ENCODE measurements at regions not wholly inside any gene's neighbourhood (a gene's known extent, or its start where the extent isn't known, plus 50 kb on each side); places are given as distances from the start of the nearest gene placed in this dataset.
A peak's percentile ranks its signal among the peaks of the same experiment; 100 is the strongest.
"Not testable (repeated sequence)": the region's sequence is repeated elsewhere in the genome, so short reads cannot be mapped to it uniquely, and the experiment has no call there.

GRCh38 chr4:4107411-4108107, 119.2 kb downstream of the OTOP1 start:
- intact Hi-C loops (cut with micrococcal nuclease; ENCODE audit: unreplicated experiment); BruUV-seq (replicated peaks); POLR2A ChIA-PET (ENCODE audit: unreplicated experiment); H3F3A ChIP-seq (ENCODE audit: insufficient read depth, low read depth); H3K27ac ChIP-seq; H3K79me2 ChIP-seq (ENCODE audit: low read depth); H2AFZ ChIP-seq; H3K9me2 ChIP-seq (ENCODE audit: insufficient read depth); H3K9me3 ChIP-seq (ENCODE audit: insufficient read depth, low read depth); H3K36me3 ChIP-seq (ENCODE audit: low read depth); H4K20me1 ChIP-seq (ENCODE audit: insufficient read depth); CTCF ChIA-PET; H3K4me3 ChIP-seq; H3K4me1 ChIP-seq (replicated peaks; ENCODE audit: insufficient read depth): not testable (repeated sequence)
- Histone ChIP-seq H3K4me2 (peak overlapping the region; percentile 44; the same call in 1 of the 2 replicates), H3K27me3 (ENCODE audit: insufficient read depth, low read depth) (peaks cover 22% of the 10 kb centered on the region)
- DNase-seq = peak in 1 of 2 experiments; percentile 57
- TF ChIP-seq CTCF (conservative IDR thresholded peaks at IDR 0.05) = peak; percentile 49; the same call in 1 of the 2 replicates

- H3F3A ChIP-seq (ENCODE audit: insufficient read depth, low read depth); H3K36me3 ChIP-seq (ENCODE audit: low read depth); H3K4me3 ChIP-seq; BruUV-seq (replicated peaks); H3K9me3 ChIP-seq (ENCODE audit: insufficient read depth, low read depth); H3K27me3 ChIP-seq (ENCODE audit: insufficient read depth, low read depth); H3K9me2 ChIP-seq (ENCODE audit: insufficient read depth); H2AFZ ChIP-seq; H3K4me2 ChIP-seq; H3K27ac ChIP-seq; intact Hi-C loops (cut with micrococcal nuclease; ENCODE audit: unreplicated experiment); DNase-seq; POLR2A ChIA-PET (ENCODE audit: unreplicated experiment); H3K79me2 ChIP-seq (ENCODE audit: low read depth); H4K20me1 ChIP-seq (ENCODE audit: insufficient read depth); H3K4me1 ChIP-seq (replicated peaks; ENCODE audit: insufficient read depth); CTCF ChIA-PET: not testable (repeated sequence)
These were observed 111.3 kb downstream of the OTOP1 start for GRCh38 chr4:4115381-4115780.

- BruUV-seq (replicated peaks); POLR2A ChIA-PET (ENCODE audit: unreplicated experiment); H3K9me3 ChIP-seq (ENCODE audit: insufficient read depth, low read depth); H3F3A ChIP-seq (ENCODE audit: insufficient read depth, low read depth); H4K20me1 ChIP-seq (ENCODE audit: insufficient read depth); H3K36me3 ChIP-seq (ENCODE audit: low read depth); H3K79me2 ChIP-seq (ENCODE audit: low read depth); H3K9me2 ChIP-seq (ENCODE audit: insufficient read depth); CTCF ChIA-PET; H3K4me2 ChIP-seq; H3K27ac ChIP-seq; H3K27me3 ChIP-seq (ENCODE audit: insufficient read depth, low read depth); H3K4me3 ChIP-seq; H3K4me1 ChIP-seq (replicated peaks; ENCODE audit: insufficient read depth); DNase-seq; intact Hi-C loops (cut with micrococcal nuclease; ENCODE audit: unreplicated experiment); H2AFZ ChIP-seq: not testable (repeated sequence)
These were observed 109.8 kb downstream of the OTOP1 start for GRCh38 chr4:4116901-4117300.

DNA sequence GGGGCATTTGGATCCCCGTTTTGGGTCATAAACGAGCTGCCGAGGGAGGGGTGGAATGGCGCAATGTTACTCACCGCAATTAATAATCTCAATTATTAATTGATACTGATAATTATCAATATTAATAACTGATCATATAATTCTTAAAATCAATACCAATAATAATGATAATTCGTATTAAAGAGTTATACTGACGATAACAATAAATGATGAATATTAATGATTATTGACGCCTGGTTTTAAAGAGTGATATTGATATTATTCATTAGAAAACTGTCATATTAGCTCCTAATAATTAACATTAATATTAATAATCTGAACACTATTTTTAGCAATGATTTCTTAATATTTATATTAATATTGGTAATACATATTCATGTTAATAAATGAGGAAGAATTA, 92.4 kb downstream of the OTOP1 start:
- H3F3A ChIP-seq (ENCODE audit: insufficient read depth, low read depth); DNase-seq; H3K4me3 ChIP-seq; intact Hi-C loops (cut with micrococcal nuclease; ENCODE audit: unreplicated experiment); POLR2A ChIA-PET (ENCODE audit: unreplicated experiment); CTCF ChIA-PET; H3K79me2 ChIP-seq (ENCODE audit: low read depth); H3K36me3 ChIP-seq (ENCODE audit: low read depth); H3K4me1 ChIP-seq (replicated peaks; ENCODE audit: insufficient read depth); H3K4me2 ChIP-seq; H3K27ac ChIP-seq; H3K9me2 ChIP-seq (ENCODE audit: insufficient read depth); H3K9me3 ChIP-seq (ENCODE audit: insufficient read depth, low read depth); H4K20me1 ChIP-seq (ENCODE audit: insufficient read depth); H3K27me3 ChIP-seq (ENCODE audit: insufficient read depth, low read depth); BruUV-seq (replicated peaks); H2AFZ ChIP-seq: not testable (repeated sequence)

DNA sequence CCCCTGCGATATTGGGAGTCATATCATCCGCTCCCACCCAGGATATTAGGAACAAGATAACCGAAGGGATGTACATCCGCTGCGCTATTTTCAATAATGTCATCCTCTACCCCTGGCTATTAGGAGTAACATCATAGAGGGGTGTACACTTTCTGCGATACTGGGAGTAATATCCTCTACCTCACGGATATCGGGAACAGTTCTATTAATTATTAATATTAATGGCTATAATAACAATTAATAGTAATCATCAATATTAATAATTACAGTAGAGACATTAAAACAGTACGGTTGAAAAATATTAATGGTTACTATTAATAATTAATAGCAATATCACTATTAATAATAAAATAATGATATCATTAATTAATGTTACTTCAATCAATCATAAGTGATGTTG, 90.1 kb downstream of the OTOP1 start:
- H3K27me3 ChIP-seq (ENCODE audit: insufficient read depth, low read depth); DNase-seq; H3K79me2 ChIP-seq (ENCODE audit: low read depth); H3K4me1 ChIP-seq (replicated peaks; ENCODE audit: insufficient read depth); H3F3A ChIP-seq (ENCODE audit: insufficient read depth, low read depth); BruUV-seq (replicated peaks); H3K36me3 ChIP-seq (ENCODE audit: low read depth); H3K4me2 ChIP-seq; H3K4me3 ChIP-seq; H3K27ac ChIP-seq; H3K9me2 ChIP-seq (ENCODE audit: insufficient read depth); CTCF ChIA-PET; H2AFZ ChIP-seq; H3K9me3 ChIP-seq (ENCODE audit: insufficient read depth, low read depth); intact Hi-C loops (cut with micrococcal nuclease; ENCODE audit: unreplicated experiment); H4K20me1 ChIP-seq (ENCODE audit: insufficient read depth); POLR2A ChIA-PET (ENCODE audit: unreplicated experiment): not testable (repeated sequence)

Measured in PC-9 (cell line).